RWPE2 (cell line): ENCODE measurements at regions not wholly inside any gene's neighbourhood (a gene's known extent, or its start where the extent isn't known, plus 50 kb on each side); places are given as distances from the start of the nearest gene placed in this dataset.
A peak's percentile ranks its signal among the peaks of the same experiment; 100 is the strongest.

Experiments used
- ATAC-seq: fragments of 200-7000 bp; cut with Tn5 transposase; 3 replicates; pipeline ENCODE4 v1.9.1; 2021; ENCODE audit warnings: low read depth
- DNase-seq: peaks from one replicate; pipeline ENCODE4 v3.0.0-alpha.2; 2020; ENCODE audit warnings: low spot score
- H3K27ac ChIP-seq: fragments of 450-650 bp; 2 replicates; pipeline ENCODE4 v1.5.1; 2017; ENCODE audit warnings: mild to moderate bottlenecking; ENCODE audit not compliant: poor library complexity, severe bottlenecking
- H3K27me3 ChIP-seq: fragments of 250-450 bp; sonication (Bioruptor Pico); 2 replicates; pipeline ENCODE4 v1.5.1; 2021; ENCODE audit warnings: mild to moderate bottlenecking, moderate library complexity; ENCODE audit not compliant: insufficient read depth, poor library complexity, severe bottlenecking
- H3K36me3 ChIP-seq: fragments of 250-450 bp; sonication (Bioruptor Pico); 2 replicates; pipeline ENCODE4 v1.5.1; 2020; ENCODE audit warnings: low read depth, mild to moderate bottlenecking, moderate library complexity
- H3K4me1 ChIP-seq: fragments of 250-450 bp; sonication (Bioruptor Pico); 2 replicates; pipeline ENCODE4 v1.5.1; 2021; ENCODE audit warnings: mild to moderate bottlenecking, moderate library complexity; ENCODE audit not compliant: insufficient read depth, poor library complexity, severe bottlenecking
- H3K4me3 ChIP-seq: fragments of 250-450 bp; sonication (Bioruptor Pico); 2 replicates; pipeline ENCODE4 v1.5.1; 2021; ENCODE audit warnings: mild to moderate bottlenecking, moderate library complexity; ENCODE audit not compliant: severe bottlenecking
- H3K9me3 ChIP-seq: fragments of 250-450 bp; sonication (Bioruptor Pico); 2 replicates; pipeline ENCODE4 v1.5.1; 2021; ENCODE audit warnings: mild to moderate bottlenecking, moderate library complexity; ENCODE audit not compliant: severe bottlenecking
- CTCF ChIP-seq: fragments of 450-650 bp; IDR thresholded peaks from one replicate; pipeline ENCODE4 v1.5.1; 2017; ENCODE audit warnings: mild to moderate bottlenecking, moderate library complexity; ENCODE audit not compliant: poor library complexity, severe bottlenecking

GRCh38 chr17:71080937-71081336, 911.6 kb downstream of the KCNJ2 start:
- Histone ChIP-seq H3K4me3 (no peak overlapping the region), H3K27me3 (no peaks in the 10 kb centered on the region), H3K36me3 (no peaks in the 10 kb centered on the region), H3K4me1 (no peaks in the 10 kb centered on the region), H3K9me3 (no peaks in the 10 kb centered on the region), H3K27ac (no peak overlapping the region)
- DNase-seq = no peak
- ATAC-seq = no peak
- no peak for TF ChIP-seq CTCF

GRCh38 chr17:71081666-71082065, 912.3 kb downstream of the KCNJ2 start:
- Histone ChIP-seq H3K4me1 (no peaks in the 10 kb centered on the region), H3K36me3 (no peaks in the 10 kb centered on the region), H3K27ac (no peak overlapping the region), H3K27me3 (no peaks in the 10 kb centered on the region), H3K4me3 (no peak overlapping the region), H3K9me3 (no peaks in the 10 kb centered on the region)
- DNase-seq (no peak), ATAC-seq (no peak)
- TF ChIP-seq CTCF = no peak

GRCh38 chr17:71084219-71084618, 914.9 kb downstream of the KCNJ2 start:
- DNase-seq = no peak
- Histone ChIP-seq H3K9me3 (no peaks in the 10 kb centered on the region), H3K27ac (no peak overlapping the region), H3K4me1 (no peaks in the 10 kb centered on the region), H3K4me3 (no peak overlapping the region), H3K36me3 (no peaks in the 10 kb centered on the region), H3K27me3 (no peaks in the 10 kb centered on the region)
- ATAC-seq = peak; percentile 54
- peak; percentile 51 for TF ChIP-seq CTCF

GRCh38 chr17:71084838-71085237, 915.5 kb downstream of the KCNJ2 start:
- DNase-seq (no peak), ATAC-seq (no peak)
- no peaks in the 10 kb centered on the region for H3K36me3 ChIP-seq
- no peaks in the 10 kb centered on the region for H3K9me3 ChIP-seq
- H3K27me3 ChIP-seq = no peaks in the 10 kb centered on the region
- no peak overlapping the region for H3K27ac ChIP-seq
- no peaks in the 10 kb centered on the region for H3K4me1 ChIP-seq
- H3K4me3 ChIP-seq = no peak overlapping the region
- no peak for TF ChIP-seq CTCF

GRCh38 chr17:71085238-71086033, 916.1 kb downstream of the KCNJ2 start:
- DNase-seq = no peak
- Histone ChIP-seq H3K36me3 (no peaks in the 10 kb centered on the region), H3K4me3 (no peak overlapping the region), H3K27ac (no peak overlapping the region), H3K9me3 (no peaks in the 10 kb centered on the region), H3K27me3 (no peaks in the 10 kb centered on the region), H3K4me1 (no peaks in the 10 kb centered on the region)
- no peak; the same call in 2 of the 3 replicates for ATAC-seq
- TF ChIP-seq CTCF = peak; percentile 56
